HL-60 (cell line): ENCODE measurements at regions not wholly inside any gene's neighbourhood (a gene's known extent, or its start where the extent isn't known, plus 50 kb on each side); places are given as distances from the start of the nearest gene placed in this dataset.

ENCODE experiments used
- DNase-seq, 2 experiments: peaks; one replicate each; pipeline ENCODE4 v3.0.0-alpha.2; 2010 to 2020; ENCODE audit warnings: low read depth in 1 of 2, low spot score in 1 of 2
- H3K27ac ChIP-seq: fragments of 250-450 bp; sonication (Bioruptor Pico); replicated peaks from 2 replicates; pipeline ENCODE4 v1.5.1; 2020; ENCODE audit warnings: mild to moderate bottlenecking, moderate library complexity
- H3K27me3 ChIP-seq: fragments of 250-450 bp; sonication (Bioruptor Pico); 2 replicates; pipeline ENCODE4 v1.5.1; 2021; ENCODE audit warnings: mild to moderate bottlenecking, moderate library complexity; ENCODE audit not compliant: insufficient read depth, poor library complexity, severe bottlenecking
- H3K4me3 ChIP-seq: replicated peaks from 2 replicates; pipeline ENCODE4 v1.5.1; 2011; ENCODE audit warnings: mild to moderate bottlenecking, control low read depth, low read length; ENCODE audit not compliant: insufficient read depth
- CTCF ChIP-seq: IDR thresholded peaks from one replicate; pipeline ENCODE4 v1.5.1; 2011; ENCODE audit warnings: low read length, control low read depth, inconsistent platforms; ENCODE audit not compliant: insufficient read depth
- GABPA ChIP-seq: IDR thresholded peaks from 2 replicates; pipeline ENCODE4 v1.6.1; 2012; ENCODE audit warnings: low read depth
- POLR2AphosphoS5 ChIP-seq: IDR thresholded peaks from 2 replicates; pipeline ENCODE4 v1.6.1; 2012; ENCODE audit warnings: low read depth
- REST ChIP-seq: IDR thresholded peaks from 2 replicates; pipeline ENCODE4 v1.6.1; 2012; ENCODE audit warnings: low read depth; ENCODE audit not compliant: insufficient replicate concordance
- SPI1 ChIP-seq: IDR thresholded peaks from 2 replicates; pipeline ENCODE4 v1.6.1; 2012; ENCODE audit warnings: low read depth, mild to moderate bottlenecking, borderline replicate concordance

GRCh38 chr10:131806146-131806545 is 94.7 kb upstream of the PPP2R2D start:
- Histone ChIP-seq H3K4me3 (no peak overlapping the region), H3K27me3 (no peaks in the 10 kb centered on the region), H3K27ac (no peak overlapping the region)
- TF ChIP-seq POLR2AphosphoS5 (no peak), GABPA (no peak), SPI1 (no peak), REST (no peak), CTCF (no peak)
- no peak for DNase-seq

- Histone ChIP-seq H3K27me3 (no peaks in the 10 kb centered on the region), H3K27ac (no peak overlapping the region), H3K4me3 (no peak overlapping the region)
- DNase-seq, result no peak
- TF ChIP-seq GABPA, result no peak
- TF ChIP-seq CTCF, result no peak
- TF ChIP-seq REST, result no peak
These were observed 94.0 kb upstream of the PPP2R2D start for GRCh38 chr10:131806646-131807317.

- TF ChIP-seq SPI1, result no peak
- TF ChIP-seq REST, result no peak
- TF ChIP-seq GABPA, result no peak
- TF ChIP-seq CTCF, result no peak
- TF ChIP-seq POLR2AphosphoS5, result no peak
- H3K27me3 ChIP-seq, result no peaks in the 10 kb centered on the region
These were observed 92.4 kb upstream of the PPP2R2D start for GRCh38 chr10:131808370-131808930.

More at GRCh38 chr10:131808370-131808930, 92.4 kb upstream of the PPP2R2D start:
- no peak for DNase-seq
- no peak overlapping the region for H3K27ac ChIP-seq
- no peak overlapping the region for H3K4me3 ChIP-seq
